Brain pericyte (primary cell): ENCODE measurements at regions not wholly inside any gene's neighbourhood (a gene's known extent, or its start where the extent isn't known, plus 50 kb on each side); places are given as distances from the start of the nearest gene placed in this dataset.
A peak's percentile ranks its signal among the peaks of the same experiment; 100 is the strongest.

Experiments
- DNase-seq: peaks from one replicate; pipeline ENCODE4 v3.0.0-alpha.2; 2012; ENCODE audit warnings: low read depth, low spot score

DNA sequence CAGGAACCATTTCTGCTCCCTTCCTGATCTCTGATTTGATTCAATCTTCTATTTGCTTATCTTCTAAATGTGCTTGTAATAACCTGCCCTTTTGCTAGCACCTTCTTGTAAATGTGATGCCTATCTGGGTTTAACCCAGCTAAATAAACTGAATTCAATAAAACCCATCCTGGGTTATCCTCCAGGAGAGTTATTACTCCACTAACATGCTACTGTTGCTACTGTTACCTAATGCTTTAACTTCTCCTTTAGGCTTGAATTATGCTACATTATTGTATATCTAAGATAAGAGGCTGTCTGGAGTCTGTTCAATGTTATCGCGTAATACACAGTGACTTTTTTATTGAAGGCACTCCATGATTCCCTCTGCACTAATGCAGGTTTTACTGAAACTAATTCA lies 206.5 kb upstream of the CTAGE1 start:
- DNase-seq: no peak

DNA sequence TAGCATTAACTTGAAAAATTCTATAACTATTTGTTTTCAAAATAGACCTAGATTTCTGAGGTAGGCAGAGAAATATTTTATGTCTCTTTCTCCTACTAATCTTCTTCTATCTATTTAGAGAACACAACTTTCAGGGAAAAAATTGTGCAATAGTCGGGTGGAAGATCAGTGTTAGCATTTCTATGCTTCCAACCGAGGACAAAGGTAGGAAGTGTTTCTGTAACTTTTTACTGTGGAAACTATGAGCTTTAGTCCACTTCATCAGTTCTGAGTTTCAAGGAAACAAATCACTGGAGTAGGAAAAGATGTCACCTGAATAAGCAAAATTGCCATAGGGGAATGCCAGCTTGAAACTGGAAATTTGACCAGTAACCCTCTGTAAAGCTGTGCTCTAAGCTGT lies 207.7 kb upstream of the CTAGE1 start:
- no peak for DNase-seq

DNA sequence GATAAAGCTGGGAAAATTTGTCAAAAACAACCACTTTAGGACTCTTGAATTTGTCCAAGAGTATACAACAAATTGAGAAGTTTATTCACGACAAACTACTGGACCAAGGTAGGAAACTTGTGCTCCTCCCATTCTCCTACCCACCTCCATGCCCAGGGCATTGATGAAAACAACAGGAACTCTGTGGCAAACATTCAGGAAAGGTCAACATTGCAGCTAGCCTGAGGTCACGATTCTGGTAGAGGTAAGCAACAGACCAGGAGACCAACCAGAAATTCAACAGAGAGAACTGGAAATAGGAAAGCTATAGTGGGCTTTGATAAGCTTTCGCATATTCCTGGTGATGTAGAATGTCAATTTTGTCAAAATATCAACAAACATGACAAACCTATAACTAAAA lies 209.1 kb upstream of the CTAGE1 start:
- DNase-seq: no peak

DNA sequence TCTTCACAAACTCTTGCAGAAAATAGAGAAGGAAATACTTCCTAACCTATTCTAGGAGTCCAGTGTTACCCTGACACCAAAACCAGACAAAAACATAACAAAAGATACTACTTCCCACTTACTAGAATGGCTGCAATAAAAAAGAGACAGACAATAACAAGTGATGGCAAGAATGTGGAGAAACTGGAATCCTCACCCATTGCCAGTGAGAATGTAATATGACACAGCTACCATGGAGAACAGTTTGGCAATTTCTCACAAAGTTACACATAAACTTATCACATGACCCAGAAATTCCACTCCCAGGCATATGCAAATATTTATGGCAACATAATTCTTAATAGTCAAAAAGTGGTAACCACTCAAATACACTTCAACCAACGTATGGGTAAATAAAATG lies 209.8 kb upstream of the CTAGE1 start:
- DNase-seq: no peak

GRCh38 chr18:22628795-22629510 lies 211.2 kb upstream of the CTAGE1 start:
- DNase-seq: no peak

GRCh38 chr18:22630980-22631379 lies 213.3 kb upstream of the CTAGE1 start:
- no peak for DNase-seq

DNA sequence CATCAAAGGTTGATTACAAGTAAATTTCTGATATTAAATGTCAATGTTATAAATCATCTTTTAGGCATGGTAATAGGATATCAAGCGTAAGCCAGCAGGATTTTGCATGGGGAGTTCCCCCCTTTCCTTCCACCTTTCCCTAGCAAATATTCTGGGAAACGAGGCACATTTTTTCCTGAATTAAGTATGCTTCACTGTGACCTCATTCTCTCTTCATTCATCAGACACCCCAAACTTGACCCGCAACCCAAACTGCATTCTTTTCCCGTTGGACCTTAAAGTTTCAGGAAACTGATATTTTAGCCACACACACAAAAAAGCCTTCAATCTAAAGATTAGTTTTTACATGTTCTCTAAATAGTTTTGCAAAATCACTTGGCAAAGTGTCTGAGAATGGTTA lies 214.5 kb upstream of the CTAGE1 start:
- DNase-seq: no peak

DNA sequence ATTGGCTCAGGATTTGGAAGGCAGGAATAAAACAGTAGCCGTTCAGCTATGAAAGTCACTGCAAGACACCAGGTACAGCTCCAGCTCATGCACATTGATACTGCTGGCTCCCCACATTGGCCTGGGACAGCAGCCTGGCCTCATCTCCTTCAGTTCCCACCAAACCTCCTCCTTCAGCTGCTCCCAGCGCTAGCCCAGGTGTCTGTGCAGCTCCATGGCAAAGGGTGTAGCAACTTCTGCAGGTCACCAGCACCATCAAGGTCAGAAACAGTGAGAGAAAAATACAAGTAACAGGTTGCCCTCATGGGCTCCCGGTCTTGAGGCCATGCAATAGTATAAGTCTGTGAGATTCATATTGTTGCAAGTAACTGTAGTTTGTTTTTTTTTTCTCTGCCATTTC lies 216.7 kb upstream of the CTAGE1 start:
- DNase-seq: no peak

GRCh38 chr18:22637787-22638186 lies 220.1 kb upstream of the CTAGE1 start:
- peak; percentile 41 for DNase-seq

DNA sequence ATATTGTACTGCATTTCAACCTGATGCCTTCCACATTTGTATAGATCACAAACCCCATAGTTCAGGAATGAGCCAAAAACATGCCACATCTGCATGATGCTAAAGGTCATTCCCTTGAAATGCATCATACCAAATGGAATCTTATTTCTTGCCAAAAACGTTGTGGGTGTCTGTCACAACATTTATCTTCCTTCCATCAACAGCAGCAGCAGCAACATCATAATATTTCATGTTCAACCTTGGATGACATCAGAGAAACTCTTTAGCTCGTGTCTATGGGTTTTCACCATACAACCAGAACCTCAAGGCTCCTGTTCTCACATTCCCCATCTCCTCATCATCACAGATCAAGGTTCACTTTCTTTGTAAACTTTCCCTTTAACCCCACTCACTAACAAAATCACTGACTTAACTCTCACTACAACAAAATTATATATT lies 221.3 kb upstream of the CTAGE1 start:
- peak; percentile 83 for DNase-seq

DNA sequence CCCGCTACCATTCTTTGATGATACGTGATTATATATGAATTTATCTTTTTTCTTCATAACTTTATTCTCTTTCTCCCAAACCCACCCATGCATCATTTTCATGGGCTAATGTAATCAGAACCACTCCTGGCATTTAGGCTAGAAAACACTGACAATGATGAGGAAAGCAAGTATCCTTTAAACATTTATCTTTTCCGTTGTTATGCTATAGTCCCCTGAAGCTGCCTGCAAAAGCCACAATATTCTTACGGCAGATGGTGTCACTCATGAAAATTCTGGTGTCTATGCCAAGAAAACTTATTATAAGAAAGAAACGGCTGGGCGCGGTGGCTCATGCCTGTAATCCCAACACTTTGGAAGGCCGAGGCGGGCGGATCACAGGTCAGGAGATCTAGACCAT lies 221.8 kb upstream of the CTAGE1 start:
- DNase-seq: no peak

DNA sequence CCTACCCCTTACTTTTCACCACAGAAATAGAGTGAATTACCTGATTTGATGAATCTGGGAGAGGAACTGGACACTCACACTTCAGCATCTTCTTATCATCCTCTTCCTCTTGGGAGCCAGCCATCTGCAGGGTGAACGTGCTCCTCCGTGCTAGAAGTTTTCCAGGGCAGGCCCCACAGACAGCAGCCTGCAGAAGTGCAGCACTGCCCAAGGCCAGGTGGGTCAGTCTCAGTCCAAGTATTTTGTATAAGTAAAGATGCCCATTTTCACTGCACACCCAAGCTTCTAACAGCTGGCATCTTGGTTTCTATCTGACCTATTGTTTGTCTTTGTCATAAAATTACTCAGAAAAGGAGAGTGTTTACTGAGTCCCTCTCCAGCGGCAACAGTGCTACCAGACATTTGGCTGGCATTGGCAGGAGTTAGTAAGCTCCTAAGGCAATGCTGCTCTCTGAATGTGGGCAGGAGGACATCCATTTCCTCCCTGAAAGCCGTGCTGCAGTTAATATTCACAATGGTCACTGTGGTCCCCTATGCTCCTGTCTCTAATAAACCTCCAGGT lies 222.6 kb upstream of the CTAGE1 start:
- no peak for DNase-seq

DNA sequence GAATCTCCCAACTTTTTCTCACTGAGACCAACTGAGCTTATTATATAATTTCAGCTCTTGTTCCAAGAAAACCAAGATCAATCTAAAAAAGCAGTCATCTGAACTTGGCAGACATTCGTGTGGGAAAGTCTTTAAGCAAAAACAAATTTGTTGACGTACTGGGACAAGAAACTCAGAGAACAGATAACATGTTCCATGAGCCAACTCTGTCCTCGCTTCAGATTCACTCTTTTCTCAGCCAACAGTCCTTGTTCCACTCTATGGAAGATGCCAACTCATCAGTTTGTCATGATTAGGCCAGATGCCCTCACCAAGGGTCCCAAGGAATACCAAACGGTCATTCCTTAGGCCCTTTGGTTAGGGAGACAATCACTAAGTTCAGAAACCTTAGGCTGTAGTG lies 224.2 kb upstream of the CTAGE1 start:
- no peak for DNase-seq

DNA sequence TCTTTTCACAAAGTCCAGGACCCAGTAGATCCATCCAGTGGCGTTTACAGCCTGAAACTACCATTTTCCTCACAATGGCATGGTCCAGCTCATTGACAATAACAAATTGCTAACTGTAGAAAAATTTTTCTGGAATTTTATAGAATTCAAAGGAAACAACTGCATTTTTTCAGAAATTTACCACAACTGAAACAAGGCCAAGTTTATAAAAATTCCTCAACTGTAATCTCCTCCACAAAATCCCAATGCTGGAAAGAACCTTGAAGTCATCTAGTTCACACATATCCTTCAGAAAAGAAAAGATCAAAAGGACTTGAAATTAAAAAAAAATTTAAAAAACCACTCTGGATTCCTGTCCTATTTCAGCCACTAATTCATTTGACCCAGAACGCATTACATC lies 226.0 kb upstream of the CTAGE1 start:
- no peak for DNase-seq

- DNase-seq: no peak
Observed at GRCh38 chr18:22650247-22650646, 232.5 kb upstream of the CTAGE1 start.

- DNase-seq: no peak
Observed at GRCh38 chr18:22657619-22658018, 239.9 kb upstream of the CTAGE1 start.

- no peak for DNase-seq
Observed at GRCh38 chr18:22658318-22658717, 240.6 kb upstream of the CTAGE1 start.

DNA sequence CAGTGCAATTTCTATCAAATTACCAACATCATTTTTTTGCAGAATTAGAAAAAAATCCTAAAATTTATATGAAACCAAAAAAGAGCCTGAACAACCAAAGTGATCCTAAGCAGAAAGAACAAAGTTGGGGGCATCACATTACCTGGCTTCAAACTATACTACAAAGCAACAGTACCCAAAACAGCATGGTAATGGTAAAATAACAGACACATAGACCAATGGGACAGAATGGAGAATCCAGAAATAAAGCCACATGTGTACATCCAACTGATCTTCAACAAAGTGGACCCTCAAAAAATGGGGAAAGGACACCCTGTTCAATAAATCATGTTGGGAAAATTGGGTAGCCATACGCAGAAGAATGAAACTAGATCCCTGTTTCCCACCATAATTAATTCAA lies 245.7 kb upstream of the CTAGE1 start:
- no peak for DNase-seq

DNA sequence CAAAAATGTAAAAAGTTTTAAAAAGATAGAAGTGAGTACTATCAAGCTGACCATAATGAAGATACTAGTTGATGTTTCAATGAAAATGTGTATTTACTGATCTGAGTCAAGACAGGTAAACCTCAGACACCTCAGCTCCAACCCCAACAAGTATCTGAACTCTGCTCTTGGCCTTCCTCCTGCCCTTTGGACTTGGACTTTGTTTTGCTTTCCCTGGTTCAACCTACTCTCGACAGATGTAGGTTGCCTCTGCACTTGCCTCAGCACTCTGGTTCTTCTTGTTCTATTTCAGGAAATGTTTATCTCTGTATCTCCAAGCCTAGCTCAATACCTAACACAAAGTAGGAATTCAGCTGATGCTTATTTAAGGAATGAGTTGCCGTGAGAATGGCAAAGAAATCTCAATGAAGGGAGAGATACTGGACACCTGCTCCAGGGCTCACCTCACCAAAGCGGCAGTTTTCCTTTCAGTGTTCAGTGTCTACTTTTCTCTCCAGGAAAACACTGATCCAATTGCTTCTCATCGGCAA lies 248.8 kb upstream of the CTAGE1 start:
- no peak for DNase-seq

DNA sequence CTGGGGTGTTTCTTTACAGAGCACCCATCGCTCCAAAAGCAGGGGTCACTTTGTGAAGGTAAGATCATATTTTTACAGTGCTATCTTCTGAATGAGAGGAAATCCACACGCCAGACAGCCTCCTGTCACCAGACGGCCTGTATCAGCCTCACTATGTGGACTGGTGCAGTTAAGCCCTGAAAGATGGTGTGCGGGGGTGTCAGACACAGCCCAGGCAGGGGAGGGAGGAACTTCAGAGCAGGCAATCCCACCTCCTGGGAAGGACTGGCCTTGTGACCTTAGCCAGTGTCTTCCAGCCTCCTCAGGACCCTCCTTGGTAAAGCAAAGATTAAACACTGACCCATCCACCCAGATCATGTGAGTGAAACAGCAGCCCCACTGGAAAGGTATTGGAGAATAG lies 249.4 kb upstream of the CTAGE1 start:
- no peak for DNase-seq

DNA sequence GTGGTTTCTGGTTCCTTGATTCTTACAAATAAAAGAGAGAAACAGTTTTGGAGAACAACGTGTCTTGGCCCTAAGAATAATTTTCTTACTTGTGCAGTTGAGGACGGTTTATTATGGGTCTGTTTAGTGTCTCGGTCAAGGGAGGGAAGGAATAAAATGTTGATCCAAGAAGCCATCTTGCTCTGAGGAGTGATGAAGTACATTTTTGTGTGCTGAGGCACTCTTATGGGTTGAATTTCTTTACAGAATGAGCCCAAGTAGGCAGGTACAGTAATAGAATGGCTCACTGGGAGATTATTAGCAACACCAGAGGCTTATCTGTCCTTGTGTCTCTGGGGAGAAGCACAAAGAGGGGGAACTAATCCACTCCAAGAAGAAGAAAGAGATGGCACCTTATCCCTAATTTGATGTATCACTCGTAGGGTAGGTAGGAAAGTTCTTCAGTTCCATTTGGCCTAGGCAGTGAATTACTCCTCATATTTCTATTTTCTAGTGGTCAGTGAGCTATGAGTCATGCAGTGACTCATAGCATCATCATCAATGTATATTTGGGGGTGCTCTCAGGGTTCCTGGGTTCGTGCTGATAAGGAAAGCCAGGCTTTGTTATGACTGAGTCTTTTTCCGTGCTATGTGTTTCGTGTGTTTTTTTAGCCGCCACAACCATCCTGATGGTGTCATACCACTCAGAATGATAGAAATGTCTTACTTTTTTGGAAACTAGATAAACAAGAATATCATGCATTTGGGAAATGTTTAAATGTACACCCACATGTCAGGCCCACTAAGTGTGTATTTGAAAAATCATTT lies 250.1 kb upstream of the CTAGE1 start:
- DNase-seq: peak; percentile 45

DNA sequence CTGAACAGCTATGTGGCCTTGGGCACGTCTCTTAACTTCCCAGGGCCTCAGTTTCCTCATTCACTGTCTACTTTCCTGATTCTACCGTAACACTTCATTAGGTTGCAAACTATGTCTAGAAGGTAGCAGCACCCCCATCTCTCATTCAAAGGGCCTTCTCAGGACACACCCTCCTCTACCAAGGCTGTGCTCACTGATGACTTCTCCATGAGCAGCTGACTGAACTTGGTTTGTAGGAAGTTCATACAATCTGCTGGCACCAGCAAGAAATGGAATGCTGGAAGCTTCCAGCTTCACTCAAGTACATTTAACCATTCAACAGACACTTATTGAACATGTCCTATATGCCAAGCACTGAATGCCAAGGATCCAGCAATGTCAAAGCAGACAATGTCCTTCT lies 250.8 kb upstream of the CTAGE1 start:
- no peak for DNase-seq

- DNase-seq: no peak
Observed at GRCh38 chr18:22670914-22671313, 253.2 kb upstream of the CTAGE1 start.
